HEK293T (cell line): ENCODE measurements at regions not wholly inside any gene's neighbourhood (a gene's known extent, or its start where the extent isn't known, plus 50 kb on each side); places are given as distances from the start of the nearest gene placed in this dataset.

ENCODE experiments used
- CTCF ChIA-PET: fragments of 350-600 bp; formaldehyde crosslinking; extraction: SDS; loops from one replicate; lab custom pipeline; 2021; ENCODE audit warnings: antibody characterized with exemption, inconsistent platforms; lab: Yijun Ruan, JAX
- POLR2A ChIA-PET: fragments of 350-600 bp; formaldehyde crosslinking; extraction: SDS; loops from one replicate; lab custom pipeline; 2020; ENCODE audit warnings: antibody characterized with exemption, inconsistent platforms; lab: Yijun Ruan, JAX
- DNase-seq: peaks from one replicate; pipeline ENCODE4 v3.0.0; 2012; ENCODE audit warnings: mixed read lengths; ENCODE audit errors: extremely low spot score
- ARNT ChIP-seq: fragments of 450-650 bp; IDR thresholded peaks from 2 replicates; pipeline ENCODE4 v1.6.1; 2017; ENCODE audit warnings: mild to moderate bottlenecking
- BHLHE40 ChIP-seq: fragments of 450-650 bp; IDR thresholded peaks from 2 replicates; pipeline ENCODE4 v1.6.1; 2016; ENCODE audit warnings: mild to moderate bottlenecking, moderate library complexity, borderline replicate concordance
- CTBP1 ChIP-seq: fragments of 450-650 bp; IDR thresholded peaks from 2 replicates; pipeline ENCODE4 v1.6.1; 2016; ENCODE audit warnings: borderline replicate concordance
- ELF4 ChIP-seq: fragments of 450-650 bp; IDR thresholded peaks from 2 replicates; pipeline ENCODE4 v1.6.1; 2017; ENCODE audit warnings: antibody characterized with exemption
- FOXA1 ChIP-seq: fragments of 450-650 bp; IDR thresholded peaks from 2 replicates; pipeline ENCODE4 v1.6.1; 2016; ENCODE audit warnings: mild to moderate bottlenecking
- FOXK2 ChIP-seq: fragments of 450-650 bp; IDR thresholded peaks from 2 replicates; pipeline ENCODE4 v1.6.1; 2016; ENCODE audit warnings: mild to moderate bottlenecking
- FOXM1 ChIP-seq: fragments of 450-650 bp; IDR thresholded peaks from 2 replicates; pipeline ENCODE4 v1.6.1; 2017; ENCODE audit warnings: mild to moderate bottlenecking, borderline replicate concordance
- HDGF ChIP-seq: fragments of 450-650 bp; IDR thresholded peaks from 2 replicates; pipeline ENCODE4 v1.6.1; 2017; ENCODE audit warnings: antibody characterized with exemption, borderline replicate concordance
- L3MBTL2 ChIP-seq: fragments of 450-650 bp; conservative IDR thresholded peaks from 2 replicates; pipeline ENCODE4 v1.6.1; 2016; ENCODE audit warnings: mild to moderate bottlenecking
- LEF1 ChIP-seq: fragments of 450-650 bp; IDR thresholded peaks from 2 replicates; pipeline ENCODE4 v1.6.1; 2017; ENCODE audit warnings: mild to moderate bottlenecking, borderline replicate concordance
- NFRKB ChIP-seq: fragments of 450-650 bp; IDR thresholded peaks from 2 replicates; pipeline ENCODE4 v1.6.1; 2016; ENCODE audit warnings: mild to moderate bottlenecking, moderate library complexity
- SP1 ChIP-seq: fragments of 450-650 bp; IDR thresholded peaks from 2 replicates; pipeline ENCODE4 v1.6.1; 2017
- SUZ12 ChIP-seq: fragments of 450-650 bp; IDR thresholded peaks from 2 replicates; pipeline ENCODE4 v1.6.1; 2016; ENCODE audit warnings: mild to moderate bottlenecking
- TARDBP ChIP-seq: fragments of 450-650 bp; IDR thresholded peaks from 2 replicates; pipeline ENCODE4 v1.6.1; 2016
- ZNF384 ChIP-seq: fragments of 450-650 bp; IDR thresholded peaks from 2 replicates; pipeline ENCODE4 v1.6.1; 2016
- TF ChIP-seq, protein P1 (sequence below): fragments of 450-650 bp; IDR thresholded peaks from 2 replicates; pipeline ENCODE4 v1.6.1; 2016

DNA sequence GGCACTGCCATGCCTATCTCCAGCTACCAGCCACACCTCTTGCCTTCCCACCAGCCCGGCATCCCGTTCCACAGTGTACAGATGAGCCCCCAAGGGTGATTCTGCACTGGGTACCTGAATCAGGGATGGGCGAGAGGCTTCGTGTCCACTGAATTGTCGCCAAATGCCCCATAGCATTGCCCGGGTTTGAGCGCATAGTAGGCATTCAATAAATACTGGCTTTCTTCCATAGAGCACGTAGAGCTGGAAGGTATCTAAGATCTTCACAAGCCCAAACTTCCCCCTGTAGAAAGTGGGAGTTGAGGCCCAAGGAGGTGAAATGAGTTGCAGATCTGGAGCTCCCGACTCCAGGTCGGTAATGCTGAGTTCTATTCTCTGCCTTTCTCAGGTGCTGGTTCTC, 358.7 kb downstream of the LPIN1 start:
- ChIA-PET CTCF (no interaction called here), POLR2A (no interaction called here)
- no peak for TF ChIP-seq BHLHE40
- TF ChIP-seq L3MBTL2: no peak
- TF ChIP-seq ZNF384: no peak
- TF ChIP-seq SP1: no peak
- no peak for TF ChIP-seq NFRKB
- TF ChIP-seq, protein P1, sequence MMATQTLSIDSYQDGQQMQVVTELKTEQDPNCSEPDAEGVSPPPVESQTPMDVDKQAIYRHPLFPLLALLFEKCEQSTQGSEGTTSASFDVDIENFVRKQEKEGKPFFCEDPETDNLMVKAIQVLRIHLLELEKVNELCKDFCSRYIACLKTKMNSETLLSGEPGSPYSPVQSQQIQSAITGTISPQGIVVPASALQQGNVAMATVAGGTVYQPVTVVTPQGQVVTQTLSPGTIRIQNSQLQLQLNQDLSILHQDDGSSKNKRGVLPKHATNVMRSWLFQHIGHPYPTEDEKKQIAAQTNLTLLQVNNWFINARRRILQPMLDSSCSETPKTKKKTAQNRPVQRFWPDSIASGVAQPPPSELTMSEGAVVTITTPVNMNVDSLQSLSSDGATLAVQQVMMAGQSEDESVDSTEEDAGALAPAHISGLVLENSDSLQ: no peak
- TF ChIP-seq LEF1: no peak
- no peak for TF ChIP-seq FOXK2
- TF ChIP-seq FOXA1: no peak
- TF ChIP-seq ARNT: no peak
- no peak for DNase-seq

DNA sequence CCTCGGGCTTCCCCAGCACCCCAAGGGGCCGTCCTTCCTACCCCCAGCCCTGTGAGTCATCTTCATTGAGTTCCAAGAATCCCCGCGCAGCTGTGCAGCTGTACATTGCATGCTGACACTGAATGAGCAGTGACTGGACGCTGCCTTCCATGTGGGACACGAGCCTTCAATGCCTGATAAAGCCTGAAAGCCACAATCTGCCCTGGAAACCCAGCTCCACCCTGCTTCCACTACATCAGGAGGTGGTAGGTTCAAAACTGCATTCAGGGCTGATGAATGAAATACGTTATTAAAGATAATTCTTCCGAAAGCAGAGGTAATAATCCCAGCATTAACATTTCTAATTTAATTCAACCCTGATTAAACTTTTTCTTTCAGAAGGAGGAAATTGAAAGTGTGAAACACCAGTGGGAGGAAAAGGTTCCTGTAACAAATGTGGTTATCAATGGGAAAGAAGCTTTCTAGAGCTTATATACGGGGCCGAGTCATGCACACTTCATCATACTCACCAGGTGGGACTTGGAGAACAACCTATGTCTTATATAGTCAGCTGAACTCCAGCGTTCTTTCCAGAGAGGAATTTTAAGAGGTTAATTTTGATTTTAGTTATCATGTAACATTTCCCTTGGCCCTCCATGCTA, 360.1 kb downstream of the LPIN1 start:
- DNase-seq: no peak
- ChIA-PET CTCF (no interaction called here), POLR2A (no interaction called here)
- TF ChIP-seq L3MBTL2 (no peak), HDGF (no peak), BHLHE40 (no peak), TARDBP (no peak), FOXK2 (no peak)

DNA sequence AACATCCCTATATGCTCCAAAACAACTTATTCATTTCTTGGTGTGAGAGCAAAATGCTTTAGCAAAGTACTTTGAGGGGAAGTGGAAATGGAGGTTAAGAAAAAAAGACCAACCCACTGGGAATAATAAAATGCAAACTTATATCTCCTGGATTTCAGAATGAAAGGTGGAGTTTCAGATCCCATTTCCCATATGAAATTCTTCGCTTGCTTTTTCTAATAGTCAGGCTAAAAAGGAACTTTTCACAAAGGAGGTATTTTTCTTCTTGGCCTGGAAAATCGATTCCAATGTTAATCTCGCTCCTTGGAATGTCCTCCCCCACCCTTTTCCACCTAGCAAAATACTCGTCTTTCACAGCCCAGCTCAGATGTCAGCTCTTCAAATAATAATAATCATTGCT, 360.9 kb downstream of the LPIN1 start:
- ChIA-PET POLR2A (no interaction called here), CTCF (no interaction called here)
- no peak for DNase-seq
- no peak for TF ChIP-seq CTBP1
- no peak for TF ChIP-seq LEF1
- TF ChIP-seq HDGF: no peak
- TF ChIP-seq BHLHE40: no peak
- TF ChIP-seq, protein P1: no peak
- TF ChIP-seq FOXA1: no peak
- TF ChIP-seq ZNF384: no peak
- no peak for TF ChIP-seq TARDBP
- no peak for TF ChIP-seq FOXM1
- no peak for TF ChIP-seq NFRKB
- no peak for TF ChIP-seq SP1
- TF ChIP-seq ELF4: no peak
- TF ChIP-seq SUZ12: no peak
- no peak for TF ChIP-seq L3MBTL2
- TF ChIP-seq FOXK2: no peak
- TF ChIP-seq ARNT: no peak

DNA sequence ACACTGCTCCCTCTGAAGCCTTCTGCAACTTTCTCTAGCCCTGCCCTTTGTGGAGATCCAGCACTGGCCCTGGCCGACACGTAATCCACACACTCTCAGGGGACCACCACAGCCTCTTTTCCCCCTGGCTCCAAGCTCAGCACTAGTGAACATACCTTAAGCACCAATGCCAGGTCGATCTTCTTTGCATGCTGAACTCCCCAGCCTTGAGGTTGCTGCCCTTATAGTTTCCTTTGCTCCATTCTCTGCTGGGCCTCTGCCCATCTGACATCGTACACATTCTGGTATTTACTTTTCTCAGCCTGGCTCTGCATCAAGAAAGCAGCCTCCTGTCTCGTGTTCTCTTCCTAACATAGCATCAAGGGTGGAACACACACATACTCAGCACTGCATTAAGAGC, 361.5 kb downstream of the LPIN1 start:
- CTCF ChIA-PET: no interaction called here
- POLR2A ChIA-PET: no interaction called here
- no peak for DNase-seq
- no peak for TF ChIP-seq L3MBTL2
- no peak for TF ChIP-seq FOXA1
- TF ChIP-seq SUZ12: no peak
- no peak for TF ChIP-seq FOXK2
- TF ChIP-seq, protein P1: no peak
- no peak for TF ChIP-seq HDGF
- no peak for TF ChIP-seq SP1
- TF ChIP-seq CTBP1: no peak
- TF ChIP-seq ZNF384: no peak
- TF ChIP-seq LEF1: no peak
- no peak for TF ChIP-seq ELF4
- TF ChIP-seq TARDBP: no peak
- no peak for TF ChIP-seq BHLHE40
- TF ChIP-seq NFRKB: no peak
- no peak for TF ChIP-seq ARNT
- no peak for TF ChIP-seq FOXM1

DNA sequence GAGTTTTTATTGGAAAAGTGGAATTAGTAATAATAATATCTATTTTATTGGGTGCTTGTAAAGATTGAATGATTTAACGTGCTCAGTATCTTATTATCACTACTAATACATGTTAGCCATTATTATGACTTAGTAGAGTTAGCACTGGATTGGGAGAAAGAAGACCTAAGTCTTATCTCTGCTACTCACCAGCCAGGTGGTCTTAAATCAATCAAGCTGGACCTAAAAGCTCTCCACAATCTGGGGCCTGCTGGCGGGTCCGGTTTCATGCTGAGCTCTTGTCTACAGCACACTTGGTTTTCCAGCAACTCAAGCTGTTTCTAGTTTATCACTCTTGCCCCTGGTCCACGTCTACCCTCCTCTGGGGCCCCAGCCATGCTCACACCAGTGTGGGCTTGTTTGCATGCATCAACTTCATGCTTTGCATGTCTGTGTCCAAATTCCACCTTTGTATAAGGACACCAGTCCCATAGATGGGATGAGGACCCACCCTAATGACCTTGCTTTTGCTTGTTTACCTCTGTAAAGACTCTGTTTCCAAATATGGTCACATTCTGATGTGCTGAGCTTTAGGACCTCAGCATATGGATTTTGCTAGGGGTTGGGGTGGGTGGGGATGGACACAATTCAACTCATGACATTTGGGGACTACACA, 363.1 kb downstream of the LPIN1 start:
- CTCF ChIA-PET: no interaction called here
- no peak for DNase-seq
- POLR2A ChIA-PET: no interaction called here
- TF ChIP-seq L3MBTL2 (no peak), ZNF384 (no peak), LEF1 (no peak), TARDBP (no peak), SUZ12 (no peak), NFRKB (no peak), ELF4 (no peak), FOXM1 (no peak), BHLHE40 (no peak), CTBP1 (no peak), HDGF (no peak), ARNT (no peak), FOXA1 (no peak), FOXK2 (no peak)
- TF ChIP-seq, protein P1: no peak
